SK-N-SH (cell line): ENCODE measurements at regions not wholly inside any gene's neighbourhood (a gene's known extent, or its start where the extent isn't known, plus 50 kb on each side); places are given as distances from the start of the nearest gene placed in this dataset.

ENCODE experiments used
- EP300 ChIP-seq, 2 experiments: IDR thresholded peaks; 2 replicates each; pipeline versions ENCODE4 v1.4.0 to v1.6.1; 2012; ENCODE audit warnings: borderline replicate concordance in 1 of 2, low read depth in 1 of 2, low read length in 1 of 2
- MXI1 ChIP-seq: IDR thresholded peaks from 2 replicates; pipeline ENCODE4 v1.6.1; 2012; ENCODE audit warnings: mild to moderate bottlenecking, low read depth, low read length, improper control_type of control experiment
- POLR2AphosphoS5 ChIP-seq: IDR thresholded peaks from 2 replicates; pipeline ENCODE4 v1.6.1; 2012; ENCODE audit warnings: low read depth, low read length
- TCF12 ChIP-seq: IDR thresholded peaks from 2 replicates; pipeline ENCODE4 v1.4.0; 2012
- TEAD4 ChIP-seq: IDR thresholded peaks from 2 replicates; pipeline ENCODE4 v1.4.0; 2012; ENCODE audit warnings: mild to moderate bottlenecking, borderline replicate concordance; ENCODE audit not compliant: insufficient read depth
- TF ChIP-seq, protein P1 (sequence below): fragments of 200-600 bp; sonication (generic); IDR thresholded peaks from 2 replicates; pipeline ENCODE4 v1.6.1; 2017; ENCODE audit warnings: antibody characterized with exemption, mild to moderate bottlenecking, moderate library complexity

DNA sequence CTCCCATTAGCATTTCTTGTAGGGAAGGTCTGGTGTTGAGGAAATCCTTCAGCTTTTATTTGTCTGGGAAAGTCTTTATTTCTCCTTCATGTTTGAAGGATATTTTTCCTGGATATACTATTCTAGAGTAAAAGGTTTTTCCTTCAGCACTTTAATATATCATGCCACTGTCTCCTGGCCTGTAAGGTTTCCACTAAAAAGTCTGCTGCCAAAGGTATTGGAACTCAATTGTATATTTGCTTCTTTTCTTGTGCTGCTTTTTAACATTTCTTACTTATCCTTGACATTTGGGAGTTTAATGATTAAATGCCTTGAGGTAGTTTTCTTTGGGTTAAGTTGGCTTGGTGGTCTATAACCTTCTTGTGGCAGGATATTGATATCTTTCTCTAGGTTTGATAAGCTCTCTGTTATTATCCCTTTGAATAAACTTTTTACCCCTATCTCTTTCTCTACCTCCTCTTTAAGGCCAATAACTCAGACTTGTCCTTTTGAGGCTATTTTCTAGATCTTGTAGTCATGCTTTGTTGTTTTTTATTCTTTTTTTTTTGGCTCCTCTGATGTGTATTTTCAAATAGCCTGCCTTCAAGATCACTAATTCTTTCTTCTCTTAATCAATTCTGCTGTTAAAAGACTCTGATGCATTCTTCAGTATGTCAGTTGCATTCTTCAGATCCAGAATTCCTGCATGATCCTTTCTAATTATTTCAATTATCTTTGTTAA is 225.0 kb upstream of the ZNF217 start:
- TF ChIP-seq, protein P1, sequence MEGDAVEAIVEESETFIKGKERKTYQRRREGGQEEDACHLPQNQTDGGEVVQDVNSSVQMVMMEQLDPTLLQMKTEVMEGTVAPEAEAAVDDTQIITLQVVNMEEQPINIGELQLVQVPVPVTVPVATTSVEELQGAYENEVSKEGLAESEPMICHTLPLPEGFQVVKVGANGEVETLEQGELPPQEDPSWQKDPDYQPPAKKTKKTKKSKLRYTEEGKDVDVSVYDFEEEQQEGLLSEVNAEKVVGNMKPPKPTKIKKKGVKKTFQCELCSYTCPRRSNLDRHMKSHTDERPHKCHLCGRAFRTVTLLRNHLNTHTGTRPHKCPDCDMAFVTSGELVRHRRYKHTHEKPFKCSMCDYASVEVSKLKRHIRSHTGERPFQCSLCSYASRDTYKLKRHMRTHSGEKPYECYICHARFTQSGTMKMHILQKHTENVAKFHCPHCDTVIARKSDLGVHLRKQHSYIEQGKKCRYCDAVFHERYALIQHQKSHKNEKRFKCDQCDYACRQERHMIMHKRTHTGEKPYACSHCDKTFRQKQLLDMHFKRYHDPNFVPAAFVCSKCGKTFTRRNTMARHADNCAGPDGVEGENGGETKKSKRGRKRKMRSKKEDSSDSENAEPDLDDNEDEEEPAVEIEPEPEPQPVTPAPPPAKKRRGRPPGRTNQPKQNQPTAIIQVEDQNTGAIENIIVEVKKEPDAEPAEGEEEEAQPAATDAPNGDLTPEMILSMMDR, result no peak
- TF ChIP-seq POLR2AphosphoS5 (no peak), MXI1 (no peak), EP300 (IDR thresholded peaks at IDR 0.05; ENCODE audit: borderline replicate concordance in 1 of 2, low read depth in 1 of 2, low read length in 1 of 2) (no peak), TCF12 (no peak), TEAD4 (no peak)
